Keratinocyte (primary cell): ENCODE measurements at regions not wholly inside any gene's neighbourhood (a gene's known extent, or its start where the extent isn't known, plus 50 kb on each side); places are given as distances from the start of the nearest gene placed in this dataset.
"Not testable (repeated sequence)": the region's sequence is repeated elsewhere in the genome, so short reads cannot be mapped to it uniquely, and the experiment has no call there.

Source experiments
- CTCF ChIP-seq, 3 experiments: IDR thresholded peaks in 1 of 3; conservative IDR thresholded peaks in 1 of 3; optimal IDR thresholded peaks in 1 of 3; 2 replicates in 2 of 3; 3 replicates in 1 of 3; pipeline versions ENCODE3 to v1.5.1; 2011; ENCODE audit warnings: low read length in 3 of 3, mild to moderate bottlenecking in 3 of 3, moderate library complexity in 2 of 3, control low read depth in 1 of 3, inconsistent platforms in 1 of 3; ENCODE audit not compliant: insufficient read depth in 2 of 3; ENCODE audit errors: extremely low read depth in 1 of 3
- EZH2 ChIP-seq: IDR thresholded peaks from one replicate; pipeline ENCODE4 v1.6.1; 2012; ENCODE audit warnings: inconsistent platforms, mild to moderate bottlenecking, low read length, moderate library complexity

- TF ChIP-seq CTCF (optimal IDR thresholded peaks at IDR 0.05 in 1 of 3, IDR thresholded peaks at IDR 0.05 in 1 of 3, conservative IDR thresholded peaks at IDR 0.05 in 1 of 3; ENCODE audit: extremely low read depth in 1 of 3, insufficient read depth in 2 of 3, low read length in 3 of 3); EZH2: not testable (repeated sequence)
These were observed 163.9 kb upstream of the NBPF9 start for GRCh38 chr1:149267287-149267686.
